GM12873 (cell line): ENCODE measurements at regions not wholly inside any gene's neighbourhood (a gene's known extent, or its start where the extent isn't known, plus 50 kb on each side); places are given as distances from the start of the nearest gene placed in this dataset.

ENCODE experiments used
- CTCF ChIP-seq: IDR thresholded peaks from 2 replicates; pipeline ENCODE4 v1.5.1; 2012; ENCODE audit warnings: low read depth, mild to moderate bottlenecking, moderate library complexity, low read length, control low read depth; ENCODE audit not compliant: insufficient read depth; ENCODE audit errors: missing control alignments

- TF ChIP-seq CTCF: no peak
These were observed 107.0 kb downstream of the PRDM9 start for GRCh38 chr5:23614422-23614821.

- TF ChIP-seq CTCF: no peak
These were observed 119.6 kb downstream of the PRDM9 start for GRCh38 chr5:23626961-23627360.

- no peak for TF ChIP-seq CTCF
These were observed 120.6 kb downstream of the PRDM9 start for GRCh38 chr5:23627976-23628375.

GRCh38 chr5:23629396-23629795, 122.0 kb downstream of the PRDM9 start:
- TF ChIP-seq CTCF: no peak

- no peak for TF ChIP-seq CTCF
These were observed 124.1 kb downstream of the PRDM9 start for GRCh38 chr5:23631302-23632045.

- no peak for TF ChIP-seq CTCF
These were observed 128.5 kb downstream of the PRDM9 start for GRCh38 chr5:23635938-23636337.

- no peak for TF ChIP-seq CTCF
These were observed 131.9 kb downstream of the PRDM9 start for GRCh38 chr5:23639326-23639725.
